CD14-positive monocyte (primary cell): ENCODE measurements at regions not wholly inside any gene's neighbourhood (a gene's known extent, or its start where the extent isn't known, plus 50 kb on each side); places are given as distances from the start of the nearest gene placed in this dataset.

Source experiments
- DNase-seq, 3 donors: peaks; one replicate each; pipeline ENCODE4 v3.0.0-alpha.2; 2011 to 2022
- H2AFZ ChIP-seq: 2 replicates; pipeline ENCODE4 v1.6.0; 2012; ENCODE audit warnings: mild to moderate bottlenecking, low read depth, low read length, inconsistent platforms; ENCODE audit not compliant: insufficient read depth, poor library complexity, severe bottlenecking
- H3K27ac ChIP-seq, 2 donors: 1 replicate in 1 of 2; 2 replicates in 1 of 2; pipeline ENCODE4 v1.5.1; 2012 to 2013; ENCODE audit warnings: low read length in 2 of 2, control low read depth in 1 of 2, inconsistent platforms in 1 of 2, low read depth in 1 of 2, mild to moderate bottlenecking in 1 of 2
- H3K27me3 ChIP-seq, 2 donors: one replicate each; pipeline versions ENCODE4 v1.6.0 to v1.6.1; 2011 to 2013; ENCODE audit warnings: low read length in 2 of 2; ENCODE audit not compliant: control insufficient read depth in 2 of 2, insufficient read depth in 2 of 2
- H3K36me3 ChIP-seq, 2 donors: replicated peaks in 1 of 2; 1 replicate in 1 of 2; 2 replicates in 1 of 2; pipeline versions ENCODE4 v1.5.1 to v1.6.1; 2012 to 2013; ENCODE audit warnings: low read length in 2 of 2, control low read depth in 1 of 2, inconsistent platforms in 1 of 2, mild to moderate bottlenecking in 1 of 2; ENCODE audit not compliant: insufficient read depth in 2 of 2, control insufficient read depth in 1 of 2
- H3K4me1 ChIP-seq, 2 donors: 1 replicate in 1 of 2; 2 replicates in 1 of 2; pipeline versions ENCODE4 v1.5.1 to v1.6.1; 2012 to 2013; ENCODE audit warnings: low read length in 2 of 2, control low read depth in 1 of 2, inconsistent platforms in 1 of 2, mild to moderate bottlenecking in 1 of 2, moderate library complexity in 1 of 2; ENCODE audit not compliant: insufficient read depth in 2 of 2, control insufficient read depth in 1 of 2
- H3K4me2 ChIP-seq: replicated peaks from 2 replicates; pipeline ENCODE3; 2012; ENCODE audit warnings: low read length, moderate library complexity, mild to moderate bottlenecking; ENCODE audit not compliant: poor library complexity, severe bottlenecking; ENCODE audit errors: extremely low read depth
- H3K4me3 ChIP-seq, 3 experiments: fragments of 200-600 bp in 1 of 3; sonication (generic) in 1 of 3; replicated peaks in 1 of 3; 1 replicate in 2 of 3; 2 replicates in 1 of 3; pipeline ENCODE4 v1.5.1; 2011 to 2013; ENCODE audit warnings: low read length in 3 of 3, mild to moderate bottlenecking in 3 of 3, control low read depth in 2 of 3, low read depth in 2 of 3, inconsistent platforms in 1 of 3, moderate library complexity in 1 of 3
- H3K79me2 ChIP-seq: 2 replicates; pipeline ENCODE4 v1.6.0; 2012; ENCODE audit warnings: mild to moderate bottlenecking, control low read depth, inconsistent platforms, low read length, moderate library complexity; ENCODE audit not compliant: insufficient read depth
- H3K9ac ChIP-seq: 2 replicates; pipeline ENCODE4 v1.6.0; 2017; ENCODE audit warnings: low read length, mild to moderate bottlenecking; ENCODE audit not compliant: insufficient read depth, poor library complexity, severe bottlenecking
- H3K9me3 ChIP-seq, 2 donors: replicated peaks in 1 of 2; 1 replicate in 1 of 2; 2 replicates in 1 of 2; pipeline versions ENCODE4 v1.5.1 to v1.6.1; 2012 to 2013; ENCODE audit warnings: low read length in 2 of 2, control low read depth in 1 of 2; ENCODE audit not compliant: control insufficient read depth in 1 of 2, insufficient read depth in 1 of 2
- H4K20me1 ChIP-seq: 2 replicates; pipeline ENCODE4 v1.6.0; 2012; ENCODE audit warnings: mild to moderate bottlenecking, low read length, control low read depth, moderate library complexity; ENCODE audit not compliant: insufficient read depth
- H3K27ac Mint-ChIP-seq, 7 donors: one replicate each; pipeline ENCODE4 v1.8.0; 2020; ENCODE audit warnings: mild to moderate bottlenecking in 7 of 7, mixed read lengths in 7 of 7, moderate library complexity in 6 of 7, inconsistent platforms in 2 of 7
- H3K27me3 Mint-ChIP-seq, 3 donors: one replicate each; pipeline ENCODE4 v1.8.0; 2021 to 2022; ENCODE audit warnings: low read depth in 3 of 3, mild to moderate bottlenecking in 3 of 3, mixed read lengths in 3 of 3, moderate library complexity in 3 of 3, inconsistent platforms in 1 of 3
- H3K36me3 Mint-ChIP-seq, 2 donors: one replicate each; pipeline ENCODE4 v1.8.0; 2020; ENCODE audit warnings: mixed read lengths in 2 of 2, inconsistent platforms in 1 of 2, mild to moderate bottlenecking in 1 of 2
- H3K4me1 Mint-ChIP-seq: one replicate; pipeline ENCODE4 v1.8.0; 2020; ENCODE audit warnings: mild to moderate bottlenecking, mixed read lengths
- H3K4me3 Mint-ChIP-seq, 2 donors: one replicate each; pipeline ENCODE4 v1.8.0; 2020; ENCODE audit warnings: mild to moderate bottlenecking in 2 of 2, mixed read lengths in 2 of 2, moderate library complexity in 1 of 2
- H3K9me3 Mint-ChIP-seq, 7 donors: one replicate each; pipeline ENCODE4 v1.8.0; 2020 to 2022; ENCODE audit warnings: mixed read lengths in 7 of 7, mild to moderate bottlenecking in 6 of 7, moderate library complexity in 6 of 7, inconsistent platforms in 2 of 7
- WGBS: methylation state at CpG from one replicate; pipeline ENCODE4 v1.1.5; 2013; ENCODE audit warnings: missing lambda C conversion rate; ENCODE audit not compliant: insufficient coverage; 5-methylcytosine and 5-hydroxymethylcytosine counted together
- intact Hi-C, 2 donors: fragments of 100-400 bp; cut with micrococcal nuclease; formaldehyde crosslinking; loops; one replicate each; pipeline versions ENCODE4 v1.15.0 to v1.15.1; 2023
- TF ChIP-seq, protein P1 (sequence below): fragments of 200-600 bp; IDR thresholded peaks from one replicate; pipeline ENCODE4 v1.8.0; 2022; ENCODE audit warnings: antibody characterized with exemption, mild to moderate bottlenecking

DNA sequence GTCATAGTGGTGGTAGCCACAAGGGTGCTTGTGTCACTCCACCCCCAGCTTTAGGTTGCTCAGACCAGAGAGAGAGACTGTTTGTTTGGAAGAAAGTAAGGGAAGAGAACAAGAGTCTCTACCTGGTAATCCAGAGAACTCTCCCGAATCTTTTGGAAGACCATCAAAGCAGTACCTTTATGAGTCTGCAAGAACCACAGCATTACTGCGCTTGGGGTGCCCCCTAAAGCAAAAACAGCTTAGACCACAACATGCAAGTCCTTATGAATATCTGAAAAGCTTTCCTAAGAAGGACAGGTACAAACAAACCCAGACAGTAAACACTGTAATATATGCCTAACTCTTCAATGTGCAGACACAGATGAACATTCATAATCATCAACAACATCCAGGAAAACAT lies 1398.6 kb upstream of the C9orf72 start:
- no peak overlapping the region for H3K27ac Mint-ChIP-seq

DNA sequence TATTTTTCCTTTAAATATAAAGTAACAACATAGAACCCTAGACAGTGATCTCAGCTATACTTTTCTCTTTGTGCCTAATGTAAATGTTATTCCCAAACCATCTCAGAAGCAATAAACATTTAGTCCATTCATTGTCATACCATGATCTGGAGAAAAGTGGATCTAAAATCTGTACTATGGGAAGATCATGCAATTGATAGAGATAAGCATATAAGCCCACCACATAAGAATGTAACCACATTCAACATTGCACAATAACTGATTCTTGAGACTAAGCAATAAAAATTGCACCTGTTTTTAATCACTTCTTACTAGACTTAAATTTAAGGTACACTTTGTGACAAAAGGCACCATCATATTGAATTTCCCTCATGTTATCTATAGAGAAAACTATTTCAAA lies 1403.0 kb upstream of the C9orf72 start:
- Histone ChIP-seq H3K27me3 (no peaks in the 10 kb centered on the region), H2AFZ (no peak overlapping the region), H3K4me3 (no peak overlapping the region), H3K36me3 (no peaks in the 10 kb centered on the region), H3K79me2 (no peaks in the 10 kb centered on the region), H3K4me2 (no peak overlapping the region), H3K27ac (no peak overlapping the region), H3K4me1 (no peaks in the 10 kb centered on the region), H3K9ac (no peak overlapping the region), H4K20me1 (no peaks in the 10 kb centered on the region), H3K9me3 (peaks cover 0 to 5% of the 10 kb centered on the region in 2 donors)
- no peak overlapping the region for H3K27ac Mint-ChIP-seq
- intact Hi-C loops: no loop called here
- H3K36me3 Mint-ChIP-seq: no peaks in the 10 kb centered on the region
- TF ChIP-seq, protein P1, sequence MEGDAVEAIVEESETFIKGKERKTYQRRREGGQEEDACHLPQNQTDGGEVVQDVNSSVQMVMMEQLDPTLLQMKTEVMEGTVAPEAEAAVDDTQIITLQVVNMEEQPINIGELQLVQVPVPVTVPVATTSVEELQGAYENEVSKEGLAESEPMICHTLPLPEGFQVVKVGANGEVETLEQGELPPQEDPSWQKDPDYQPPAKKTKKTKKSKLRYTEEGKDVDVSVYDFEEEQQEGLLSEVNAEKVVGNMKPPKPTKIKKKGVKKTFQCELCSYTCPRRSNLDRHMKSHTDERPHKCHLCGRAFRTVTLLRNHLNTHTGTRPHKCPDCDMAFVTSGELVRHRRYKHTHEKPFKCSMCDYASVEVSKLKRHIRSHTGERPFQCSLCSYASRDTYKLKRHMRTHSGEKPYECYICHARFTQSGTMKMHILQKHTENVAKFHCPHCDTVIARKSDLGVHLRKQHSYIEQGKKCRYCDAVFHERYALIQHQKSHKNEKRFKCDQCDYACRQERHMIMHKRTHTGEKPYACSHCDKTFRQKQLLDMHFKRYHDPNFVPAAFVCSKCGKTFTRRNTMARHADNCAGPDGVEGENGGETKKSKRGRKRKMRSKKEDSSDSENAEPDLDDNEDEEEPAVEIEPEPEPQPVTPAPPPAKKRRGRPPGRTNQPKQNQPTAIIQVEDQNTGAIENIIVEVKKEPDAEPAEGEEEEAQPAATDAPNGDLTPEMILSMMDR: no peak
- H3K4me1 Mint-ChIP-seq: no peaks in the 10 kb centered on the region
- peaks cover 0 to 5% (median 0%) of the 10 kb centered on the region in 7 donors for H3K9me3 Mint-ChIP-seq
- peaks cover 0 to 1% (median 0%) of the 10 kb centered on the region in 3 donors for H3K27me3 Mint-ChIP-seq
- no peak overlapping the region for H3K4me3 Mint-ChIP-seq
- no peak for DNase-seq

More for the DNA sequence above, 1398.6 kb upstream of the C9orf72 start:
- intact Hi-C loops: no loop called here
- Mint-ChIP-seq H3K36me3 (no peaks in the 10 kb centered on the region), H3K9me3 (peaks cover 0 to 6% (median 0%) of the 10 kb centered on the region in 7 donors), H3K27me3 (no peaks in the 10 kb centered on the region), H3K4me3 (no peak overlapping the region), H3K4me1 (no peaks in the 10 kb centered on the region)
- H4K20me1 ChIP-seq: no peaks in the 10 kb centered on the region
- H3K27me3 ChIP-seq: no peaks in the 10 kb centered on the region
- H3K4me1 ChIP-seq: no peaks in the 10 kb centered on the region
- no peaks in the 10 kb centered on the region for H3K36me3 ChIP-seq
- DNase-seq: no peak
- no peak overlapping the region for H3K4me2 ChIP-seq
- WGBS: 83% methylated on average over 1 of the region's 2 CpGs
- H2AFZ ChIP-seq: no peak overlapping the region
- TF ChIP-seq, protein P1: no peak
- H3K9me3 ChIP-seq: peaks cover 0 to 12% of the 10 kb centered on the region in 2 donors
- no peak overlapping the region for H3K4me3 ChIP-seq
- no peaks in the 10 kb centered on the region for H3K79me2 ChIP-seq
- H3K27ac ChIP-seq: no peak overlapping the region
- H3K9ac ChIP-seq: no peak overlapping the region
